HG03045 (cell line): ENCODE measurements at regions not wholly inside any gene's neighbourhood (a gene's known extent, or its start where the extent isn't known, plus 50 kb on each side); places are given as distances from the start of the nearest gene placed in this dataset.
"Not testable (repeated sequence)": the region's sequence is repeated elsewhere in the genome, so short reads cannot be mapped to it uniquely, and the experiment has no call there.

Experiments
- ATAC-seq: cut with Tn5 transposase; IDR thresholded peaks from one replicate; pipeline ENCODE4 v1.9.1; 2021; ENCODE audit warnings: mild to moderate bottlenecking, moderate library complexity; ENCODE audit not compliant: unreplicated experiment

- ATAC-seq: no peak
Observed at GRCh38 chr5:60517850-60518249, 182.1 kb downstream of the DEPDC1B start.

DNA sequence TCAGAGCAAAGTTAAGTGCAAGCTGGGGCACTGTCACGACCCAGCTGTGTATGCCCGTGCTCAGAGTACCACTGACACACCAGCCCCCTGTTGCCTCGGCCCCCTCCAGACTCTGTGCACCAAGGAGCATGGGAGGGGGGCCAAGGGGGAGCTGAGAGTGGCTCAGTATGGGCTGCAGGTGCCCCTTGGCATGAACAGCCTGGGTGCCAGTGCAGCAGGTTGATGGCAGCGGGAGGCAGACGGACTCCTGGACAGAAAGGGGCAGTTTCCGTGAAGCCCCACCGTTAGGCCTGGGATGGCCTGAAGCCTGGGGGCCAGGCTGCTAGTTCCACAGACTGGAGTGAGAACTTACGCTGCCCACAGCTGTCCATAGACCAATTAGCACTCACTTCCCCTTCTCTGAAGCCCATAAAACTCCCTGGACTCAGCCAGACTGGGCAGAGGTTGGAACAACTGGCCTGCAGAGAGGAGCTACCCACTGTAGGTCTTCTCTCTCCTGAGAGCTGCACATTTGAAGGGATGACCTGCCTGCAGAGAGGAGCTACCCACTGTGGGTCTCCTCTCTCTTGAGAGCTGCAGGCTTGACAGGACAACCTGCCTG, 182.8 kb downstream of the DEPDC1B start:
- ATAC-seq: no peak

- no peak for ATAC-seq
Observed at GRCh38 chr5:60516688-60517087, 183.3 kb downstream of the DEPDC1B start.

DNA sequence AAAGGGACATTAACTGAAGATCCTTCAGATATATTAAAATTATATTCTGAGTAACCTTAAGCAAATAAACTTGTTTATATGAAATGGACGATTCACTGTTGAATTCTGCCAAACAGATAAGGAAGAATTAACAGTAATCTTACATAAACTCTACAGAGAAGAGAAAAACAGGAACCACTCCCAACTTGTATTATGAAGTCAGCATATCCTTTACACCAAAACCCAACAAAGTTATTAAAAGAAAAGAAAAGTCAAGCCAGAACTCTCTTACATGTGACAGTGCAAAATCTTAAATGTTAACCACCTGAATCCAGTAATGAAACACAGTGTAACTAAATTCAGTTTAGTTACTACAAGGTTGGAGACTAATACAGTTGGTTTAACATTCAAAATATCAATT, 185.8 kb downstream of the DEPDC1B start:
- ATAC-seq: no peak

- ATAC-seq: no peak
Observed at GRCh38 chr5:60512117-60512516, 187.8 kb downstream of the DEPDC1B start.

DNA sequence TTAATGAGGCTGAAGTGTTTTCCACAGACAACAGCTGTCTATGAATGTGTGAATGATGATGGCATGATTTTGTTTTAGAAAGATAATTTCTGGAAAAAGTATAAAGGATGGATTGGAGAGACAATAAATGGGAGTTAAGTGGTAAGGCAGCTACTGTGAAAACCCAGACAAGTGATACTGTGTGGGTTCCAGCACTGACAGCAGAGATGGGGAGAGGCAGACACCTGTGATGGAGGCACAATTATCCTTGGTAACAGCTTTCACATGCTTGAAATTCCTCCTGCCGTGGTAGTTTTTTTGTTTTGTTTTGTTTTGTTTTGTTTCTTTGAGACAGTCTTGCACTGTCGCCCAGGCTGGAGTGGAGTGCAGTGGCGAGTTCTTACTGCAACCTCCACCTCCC, 189.3 kb downstream of the DEPDC1B start:
- ATAC-seq: no peak

- ATAC-seq: no peak
Observed at GRCh38 chr5:60510049-60510448, 189.9 kb downstream of the DEPDC1B start.

DNA sequence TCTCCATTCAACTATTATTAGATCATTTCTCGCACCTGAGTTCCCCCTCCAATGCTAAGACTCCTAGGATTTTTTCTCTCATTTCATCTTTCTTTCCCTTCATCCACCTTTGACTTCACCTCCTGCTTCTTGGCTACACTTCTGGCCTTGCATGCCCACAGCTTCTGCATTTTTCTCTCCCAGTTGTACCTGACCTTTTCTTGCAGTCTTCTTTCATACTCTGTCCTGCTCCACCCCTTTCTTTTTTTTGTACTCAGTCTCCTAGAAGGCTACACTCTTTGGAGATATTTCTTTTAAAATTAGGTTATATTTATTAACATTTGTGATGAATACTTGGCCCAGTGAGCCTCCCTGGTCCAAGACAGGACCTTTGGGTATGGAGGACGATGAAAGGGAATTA, 190.4 kb downstream of the DEPDC1B start:
- ATAC-seq: no peak

DNA sequence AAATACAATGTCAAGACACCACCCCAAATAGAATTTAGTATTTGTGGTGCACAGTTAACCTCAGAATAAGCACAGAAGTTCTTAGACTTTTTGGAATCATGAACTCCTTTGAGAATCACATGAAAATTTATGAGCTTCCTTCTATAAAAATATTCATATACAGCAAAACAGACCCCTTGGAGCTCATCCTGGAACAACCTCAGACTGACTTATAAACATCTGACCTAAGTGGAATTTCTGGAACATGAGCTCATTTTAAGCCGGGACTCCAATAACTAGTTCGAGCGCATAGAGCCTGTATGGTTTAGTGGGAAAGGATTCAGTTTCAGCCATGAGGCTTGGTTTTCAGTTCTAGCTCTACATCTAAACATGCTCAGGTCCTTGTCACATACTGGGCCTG, 192.3 kb downstream of the DEPDC1B start:
- ATAC-seq: no peak

- no peak for ATAC-seq
Observed at GRCh38 chr5:60505373-60506171, 194.4 kb downstream of the DEPDC1B start.

- peak; percentile 88 for ATAC-seq
Observed at GRCh38 chr5:60504342-60504741, 195.6 kb downstream of the DEPDC1B start.

DNA sequence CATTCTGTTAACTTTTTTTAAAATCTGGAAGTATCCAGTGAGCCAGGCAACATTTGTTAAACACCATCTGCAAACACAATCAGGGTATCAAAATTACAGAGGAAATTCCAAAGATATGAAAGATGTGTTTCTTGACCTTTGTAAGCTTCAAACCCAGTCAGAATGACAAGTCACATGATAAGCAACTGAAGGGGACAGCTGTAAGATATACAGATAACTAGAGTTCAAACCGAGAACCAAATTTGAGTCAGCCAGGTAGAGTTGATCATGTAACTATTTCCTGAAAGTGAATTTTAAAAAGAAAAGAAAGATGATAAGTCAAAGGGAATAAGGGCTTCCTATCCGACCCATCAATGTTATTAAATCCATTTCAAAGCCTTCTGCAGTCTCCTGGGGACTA, 196.2 kb downstream of the DEPDC1B start:
- peak; percentile 76 for ATAC-seq

DNA sequence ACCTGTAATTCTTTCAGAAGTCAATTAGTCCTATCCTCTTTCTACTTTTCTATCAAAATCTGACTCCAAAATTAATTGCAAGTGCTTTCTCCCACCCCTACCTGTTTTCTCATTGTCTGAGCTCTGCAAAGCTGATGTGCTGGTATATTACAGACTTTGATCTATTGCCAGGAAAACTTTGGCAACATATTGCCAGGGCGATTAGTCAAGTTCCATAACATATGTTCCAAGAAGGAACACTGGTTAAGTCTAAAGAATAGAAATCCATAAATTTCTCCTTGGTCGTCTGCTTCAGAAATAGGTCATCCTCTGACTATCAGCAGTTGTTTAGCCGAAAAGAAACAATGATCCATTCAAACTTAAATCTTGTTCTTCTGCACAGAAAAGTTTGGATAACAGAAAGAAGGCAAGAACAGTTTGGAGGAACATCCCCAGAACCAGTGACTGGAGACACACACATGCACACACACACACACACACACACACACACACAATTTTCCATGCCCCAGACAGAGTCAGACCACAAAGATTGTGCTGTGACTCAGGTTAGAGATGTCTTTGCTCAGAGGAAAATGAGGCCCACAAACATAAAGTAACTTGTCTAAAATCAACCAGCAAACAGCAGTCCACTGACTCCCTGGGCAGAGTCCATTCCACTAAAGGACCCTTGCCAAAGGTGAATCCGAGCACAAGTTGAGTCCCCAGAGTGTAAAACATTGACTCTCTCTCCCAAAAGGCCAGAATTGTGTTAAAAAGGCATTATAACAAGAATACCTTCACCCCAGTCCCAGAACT, 202.1 kb downstream of the DEPDC1B start:
- ATAC-seq: no peak

DNA sequence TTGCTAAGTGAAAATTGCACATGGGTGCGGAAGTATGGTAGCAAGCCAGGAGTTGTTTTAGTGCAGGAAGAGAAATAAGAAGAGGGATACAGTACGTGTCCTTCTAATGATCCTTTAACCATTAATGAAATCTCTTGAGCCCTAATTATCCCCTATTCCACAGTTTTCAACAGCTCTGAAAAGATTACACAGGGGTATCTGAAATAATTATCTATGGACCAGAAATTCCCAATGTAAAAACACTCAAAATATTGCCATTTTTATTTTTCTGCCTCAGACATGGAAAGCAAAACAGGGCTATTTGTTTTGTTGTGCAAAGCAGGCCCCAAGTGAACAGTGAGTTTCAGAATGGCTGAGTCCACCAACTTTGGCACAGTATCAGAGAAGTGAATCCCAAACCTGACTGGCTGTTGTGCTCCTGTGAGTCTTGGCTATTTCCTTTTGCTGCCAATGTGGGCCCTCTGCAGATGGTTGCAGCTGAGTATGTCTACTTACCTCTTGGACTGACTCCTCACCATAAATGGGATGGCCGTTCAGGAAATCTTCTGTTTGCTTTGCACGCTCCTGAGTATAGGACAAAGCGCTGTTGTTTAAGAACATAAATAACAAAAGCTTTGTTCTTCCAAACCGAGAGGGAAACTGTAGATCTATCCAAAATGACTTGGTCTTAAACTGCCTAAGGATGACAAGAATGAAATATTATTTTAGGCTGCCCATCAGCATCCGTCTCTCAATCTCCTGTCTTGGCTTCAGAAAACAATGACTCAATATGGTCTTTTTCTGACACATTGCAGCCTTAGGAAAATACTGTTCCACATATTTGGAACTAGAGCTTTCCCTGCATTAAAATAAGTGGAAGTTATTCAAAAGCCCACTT, 204.1 kb downstream of the DEPDC1B start:
- no peak for ATAC-seq

DNA sequence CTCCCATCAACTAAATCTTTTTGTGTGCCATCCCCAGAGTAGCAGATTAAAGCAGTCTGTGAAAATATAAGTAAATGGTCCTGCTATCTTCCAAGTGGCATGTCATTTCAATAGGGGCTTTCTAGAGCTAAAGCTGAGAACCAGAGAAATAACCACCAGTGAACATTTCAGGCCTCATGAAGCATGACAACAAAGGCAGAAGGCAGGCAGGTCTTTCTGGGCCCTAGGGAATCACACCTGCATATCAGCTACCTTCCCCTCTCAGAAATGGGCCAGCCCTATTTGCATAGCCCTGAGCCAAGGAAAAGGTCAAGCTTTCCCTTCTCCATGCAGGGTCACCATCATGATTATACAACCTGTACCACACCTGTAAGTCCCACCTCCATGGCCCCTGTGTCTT, 205.3 kb downstream of the DEPDC1B start:
- peak; percentile 55 for ATAC-seq

DNA sequence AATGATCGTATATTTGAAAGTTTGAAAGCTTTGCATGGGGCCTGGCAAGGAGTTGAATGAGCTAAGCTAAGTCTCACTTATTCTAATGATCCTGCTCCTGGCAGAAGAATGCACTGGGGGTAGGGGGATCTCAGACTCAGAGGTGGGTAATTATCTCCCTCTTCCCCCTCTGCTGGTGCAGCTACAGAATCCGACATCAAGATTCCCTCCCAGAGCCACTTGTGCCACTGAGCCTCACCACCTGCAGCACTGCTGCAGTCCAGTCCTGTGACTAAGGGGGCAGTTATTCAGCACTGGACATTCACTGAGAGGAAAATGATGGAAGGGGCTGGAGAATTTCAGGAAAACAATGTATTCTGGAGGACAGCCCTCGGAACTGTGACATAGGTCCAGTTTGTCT, 205.8 kb downstream of the DEPDC1B start:
- ATAC-seq: no peak

DNA sequence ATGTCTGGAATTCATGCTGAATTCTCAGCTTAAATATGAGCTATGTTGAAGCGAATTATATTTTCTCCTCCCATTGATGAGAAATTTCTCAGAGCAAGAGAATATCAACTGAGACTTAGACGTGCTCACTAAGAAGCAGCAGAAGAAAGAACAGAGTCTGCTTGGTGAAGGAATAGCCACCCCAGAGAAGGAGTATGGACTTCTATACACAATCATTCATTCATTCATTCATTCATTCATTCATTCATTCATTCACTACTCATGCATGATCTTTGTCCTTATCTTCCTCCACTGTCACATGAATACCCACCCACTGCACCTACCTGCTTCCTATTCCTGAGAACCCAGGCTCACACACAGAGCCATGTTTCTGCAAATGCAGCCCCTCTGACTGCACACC, 206.6 kb downstream of the DEPDC1B start:
- no peak for ATAC-seq

- no peak for ATAC-seq
Observed at GRCh38 chr5:60492958-60493357, 207.0 kb downstream of the DEPDC1B start.

DNA sequence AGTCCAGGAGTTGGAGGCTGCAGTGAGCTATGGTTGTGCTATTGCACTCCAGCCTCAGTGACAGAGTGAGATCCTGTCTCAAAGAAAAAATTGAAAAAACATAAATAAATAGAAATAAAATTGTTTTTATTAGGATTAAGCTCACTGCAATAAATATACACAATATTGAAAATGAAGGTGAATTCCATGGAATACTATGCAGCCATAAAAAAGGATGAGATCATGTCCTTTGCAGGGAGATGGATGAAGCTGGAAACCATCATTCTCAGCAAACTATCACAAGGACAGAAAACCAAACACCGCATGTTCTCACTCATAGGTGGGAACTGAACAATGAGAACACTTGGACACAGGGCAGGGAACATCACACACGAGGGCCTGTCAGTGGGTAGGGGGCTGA, 207.6 kb downstream of the DEPDC1B start:
- ATAC-seq: not testable (repeated sequence)

DNA sequence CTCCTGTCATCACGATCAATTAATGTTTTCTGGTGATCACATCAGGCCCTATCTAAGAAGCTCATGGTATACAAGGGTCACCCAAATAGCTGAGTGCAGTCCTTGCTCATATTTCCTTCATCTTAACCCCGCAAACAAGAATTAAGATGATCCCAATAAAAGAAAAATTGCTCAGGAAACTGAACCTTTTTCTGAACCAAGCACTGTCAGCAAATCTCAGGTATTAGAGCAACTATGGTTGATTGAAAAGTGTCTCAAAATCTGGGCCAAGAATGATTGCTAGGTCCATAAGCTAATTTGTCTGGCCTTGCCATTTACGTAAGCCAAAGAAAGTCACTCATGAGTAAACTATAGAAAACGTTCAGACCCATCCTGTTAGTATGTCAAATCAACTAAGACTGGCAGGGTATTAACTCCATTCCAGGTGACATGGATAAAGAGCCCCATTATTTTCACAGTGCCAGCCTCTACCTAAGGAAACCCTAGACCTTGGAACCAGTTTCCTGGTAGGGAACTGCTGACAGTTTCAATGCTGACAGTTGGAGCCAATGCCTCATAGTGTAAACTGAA, 209.3 kb downstream of the DEPDC1B start:
- no peak for ATAC-seq

DNA sequence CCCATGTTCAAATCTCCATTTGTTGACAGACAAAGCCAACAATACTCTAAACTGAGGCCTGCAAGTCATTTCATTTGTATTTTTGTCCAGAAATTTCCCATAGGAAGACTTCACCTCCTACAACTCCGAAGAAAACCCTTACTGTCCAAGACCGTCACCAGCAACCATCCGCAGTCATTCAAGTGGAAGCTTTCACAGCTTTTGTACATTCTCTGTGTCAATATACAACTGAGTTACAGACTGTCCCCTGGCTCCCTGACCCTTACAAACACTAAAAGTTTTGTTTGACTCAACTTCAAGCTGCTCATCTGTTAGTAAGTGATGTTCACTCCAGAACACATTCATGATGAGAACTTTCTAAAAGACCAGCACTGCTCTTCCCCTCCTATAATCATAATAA, 210.1 kb downstream of the DEPDC1B start:
- no peak for ATAC-seq
